WTC11 (cell line): ENCODE measurements at regions not wholly inside any gene's neighbourhood (a gene's known extent, or its start where the extent isn't known, plus 50 kb on each side); places are given as distances from the start of the nearest gene placed in this dataset.

Experiments
- ATAC-seq: fragments of 200-7000 bp; cut with Tn5 transposase; 2 replicates; pipeline ENCODE4 v1.10.0; 2021; ENCODE audit warnings: mild to moderate bottlenecking, moderate library complexity
- CTCF ChIA-PET: fragments of 300-600 bp; sonication (Branson Sonifier 250); formaldehyde crosslinking; loops from one replicate; lab custom pipeline; 2021; ENCODE audit warnings: antibody characterized with exemption; lab: Charles Lee
- POLR2A ChIA-PET: fragments of 350-600 bp; sonication (Branson Sonifier 250); formaldehyde crosslinking; loops from one replicate; lab custom pipeline; 2021; ENCODE audit warnings: antibody characterized with exemption; lab: Charles Lee
- DNase-seq: peaks from one replicate; pipeline ENCODE4 v3.0.0; 2021; ENCODE audit warnings: low spot score
- H3K27ac Mint-ChIP-seq: 2 replicates; pipeline ENCODE4 v1.8.0; 2021; ENCODE audit warnings: mixed read lengths
- H3K27me3 Mint-ChIP-seq: 2 replicates; pipeline ENCODE4 v1.8.0; 2021; ENCODE audit warnings: low read depth, mild to moderate bottlenecking, moderate library complexity, mixed read lengths
- H3K36me3 Mint-ChIP-seq: 2 replicates; pipeline ENCODE4 v1.8.0; 2021; ENCODE audit warnings: mixed read lengths
- H3K4me1 Mint-ChIP-seq: 2 replicates; pipeline ENCODE4 v1.8.0; 2022; ENCODE audit warnings: mixed read lengths
- H3K4me3 Mint-ChIP-seq: 2 replicates; pipeline ENCODE4 v1.8.0; 2021; ENCODE audit warnings: mild to moderate bottlenecking, moderate library complexity, mixed read lengths
- H3K9me3 Mint-ChIP-seq: 2 replicates; pipeline ENCODE4 v1.8.0; 2021; ENCODE audit warnings: mixed read lengths
- CBFB ChIP-seq: sonication (generic); formaldehyde crosslinking; IDR thresholded peaks from 2 replicates; pipeline ENCODE4 v1.8.1; 2022; ENCODE audit warnings: mild to moderate bottlenecking, low read depth, missing genetic modification reagents
- ESRRA ChIP-seq: sonication (generic); formaldehyde crosslinking; IDR thresholded peaks from 2 replicates; pipeline ENCODE4 v1.8.1; 2022; ENCODE audit warnings: mild to moderate bottlenecking, missing genetic modification reagents, borderline replicate concordance
- ETV6 ChIP-seq: sonication (generic); formaldehyde crosslinking; IDR thresholded peaks from 2 replicates; pipeline ENCODE4 v1.8.1; 2022; ENCODE audit warnings: mild to moderate bottlenecking, missing genetic modification reagents
- FOXP1 ChIP-seq: sonication (generic); formaldehyde crosslinking; IDR thresholded peaks from 2 replicates; pipeline ENCODE4 v1.8.0; 2022; ENCODE audit warnings: missing genetic modification reagents, mild to moderate bottlenecking, moderate library complexity, borderline replicate concordance
- GRHL2 ChIP-seq: fragments of 250-450 bp; sonication (Bioruptor Pico); IDR thresholded peaks from 2 replicates; pipeline ENCODE4 v1.8.0; 2022; ENCODE audit warnings: mild to moderate bottlenecking, moderate library complexity; ENCODE audit not compliant: insufficient replicate concordance, severe bottlenecking
- KAT7 ChIP-seq: sonication (generic); formaldehyde crosslinking; IDR thresholded peaks from 2 replicates; pipeline ENCODE4 v1.8.1; 2023; ENCODE audit warnings: missing genetic modification reagents, mild to moderate bottlenecking, borderline replicate concordance
- NFATC4 ChIP-seq: fragments of 250-450 bp; sonication (Bioruptor Pico); IDR thresholded peaks from 2 replicates; pipeline ENCODE4 v1.9.0; 2021; ENCODE audit warnings: mild to moderate bottlenecking
- NR1H2 ChIP-seq: sonication (generic); formaldehyde crosslinking; IDR thresholded peaks from 2 replicates; pipeline ENCODE4 v1.9.0; 2021; ENCODE audit warnings: mild to moderate bottlenecking, moderate library complexity, missing genetic modification reagents
- NR2C2 ChIP-seq: sonication (generic); formaldehyde crosslinking; IDR thresholded peaks from 2 replicates; pipeline ENCODE4 v1.8.0; 2022; ENCODE audit warnings: mild to moderate bottlenecking, missing genetic modification reagents
- RORB ChIP-seq: fragments of 250-450 bp; sonication (Bioruptor Pico); IDR thresholded peaks from 2 replicates; pipeline ENCODE4 v1.9.0; 2021; ENCODE audit warnings: mild to moderate bottlenecking
- SOX15 ChIP-seq: fragments of 250-450 bp; sonication (Bioruptor Pico); IDR thresholded peaks from 2 replicates; pipeline ENCODE4 v1.9.0; 2021; ENCODE audit warnings: mild to moderate bottlenecking
- ZBTB21 ChIP-seq: sonication (generic); formaldehyde crosslinking; IDR thresholded peaks from 2 replicates; pipeline ENCODE4 v1.8.1; 2023; ENCODE audit warnings: mild to moderate bottlenecking, missing genetic modification reagents, borderline replicate concordance
- ZNF138 ChIP-seq: sonication (generic); formaldehyde crosslinking; conservative IDR thresholded peaks from 2 replicates; pipeline ENCODE4 v1.8.1; 2022; ENCODE audit warnings: mild to moderate bottlenecking, moderate library complexity, missing genetic modification reagents
- ZNF416 ChIP-seq: fragments of 250-450 bp; sonication (Bioruptor Pico); IDR thresholded peaks from 2 replicates; pipeline ENCODE4 v1.9.0; 2021; ENCODE audit warnings: mild to moderate bottlenecking, inconsistent platforms
- TF ChIP-seq, protein P1 (sequence below): sonication (generic); formaldehyde crosslinking; IDR thresholded peaks from 2 replicates; pipeline ENCODE4 v1.8.1; 2022; ENCODE audit warnings: low read depth, mild to moderate bottlenecking, moderate library complexity, missing genetic modification reagents, borderline replicate concordance
- TF ChIP-seq, protein P2 (sequence below): sonication (generic); formaldehyde crosslinking; IDR thresholded peaks from 2 replicates; pipeline ENCODE4 v1.8.0; 2022; ENCODE audit warnings: missing genetic modification reagents
- TF ChIP-seq, protein P3 (sequence below): sonication (generic); formaldehyde crosslinking; IDR thresholded peaks from 2 replicates; pipeline ENCODE4 v1.8.0; 2022; ENCODE audit warnings: mild to moderate bottlenecking, missing genetic modification reagents
- TF ChIP-seq, protein P4 (sequence below): sonication (generic); formaldehyde crosslinking; IDR thresholded peaks from 2 replicates; pipeline ENCODE4 v1.8.0; 2022; ENCODE audit warnings: mild to moderate bottlenecking, missing genetic modification reagents

DNA sequence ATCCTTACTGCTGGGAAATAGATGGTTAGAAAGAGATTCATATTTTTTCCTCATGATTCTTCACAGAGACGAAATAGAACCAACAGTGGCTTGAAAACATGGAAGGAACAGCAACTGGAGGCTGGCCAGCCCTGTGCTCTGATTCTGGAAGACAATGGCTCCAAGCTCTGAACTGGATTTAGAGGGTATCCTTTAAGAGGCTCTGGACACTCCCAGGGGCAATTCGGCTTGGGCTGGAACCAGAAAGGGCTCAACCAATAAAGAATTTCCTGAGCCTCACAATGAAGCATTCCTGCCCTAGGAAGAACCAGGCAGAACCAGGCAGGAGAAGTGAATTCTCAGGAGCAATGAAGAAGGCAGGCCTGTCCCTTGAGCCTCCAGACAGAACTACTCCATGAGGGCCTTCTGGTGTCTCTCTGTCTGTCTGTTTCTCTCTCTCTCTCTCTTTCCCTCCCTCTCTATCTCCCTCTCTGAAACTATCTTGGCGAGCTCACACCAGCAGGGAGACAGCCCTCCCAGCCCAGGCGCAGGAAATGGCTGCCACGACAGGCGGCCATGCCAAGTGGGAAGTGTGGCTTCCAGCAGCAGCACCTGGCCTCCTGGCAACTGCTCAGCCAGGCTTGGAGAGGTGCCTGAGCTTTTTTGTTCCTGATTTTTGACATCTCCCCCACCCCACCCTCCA is 93.3 kb downstream of the RCN1 start (continued):
- no peak for TF ChIP-seq ESRRA
- TF ChIP-seq ZNF416 (CRISPR knock-in tag) = no peak
- no peak for TF ChIP-seq FOXP1 (CRISPR knock-in tag)
- TF ChIP-seq, protein P1, sequence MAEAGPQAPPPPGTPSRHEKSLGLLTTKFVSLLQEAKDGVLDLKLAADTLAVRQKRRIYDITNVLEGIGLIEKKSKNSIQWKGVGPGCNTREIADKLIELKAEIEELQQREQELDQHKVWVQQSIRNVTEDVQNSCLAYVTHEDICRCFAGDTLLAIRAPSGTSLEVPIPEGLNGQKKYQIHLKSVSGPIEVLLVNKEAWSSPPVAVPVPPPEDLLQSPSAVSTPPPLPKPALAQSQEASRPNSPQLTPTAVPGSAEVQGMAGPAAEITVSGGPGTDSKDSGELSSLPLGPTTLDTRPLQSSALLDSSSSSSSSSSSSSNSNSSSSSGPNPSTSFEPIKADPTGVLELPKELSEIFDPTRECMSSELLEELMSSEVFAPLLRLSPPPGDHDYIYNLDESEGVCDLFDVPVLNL = no peak
- TF ChIP-seq, protein P2, sequence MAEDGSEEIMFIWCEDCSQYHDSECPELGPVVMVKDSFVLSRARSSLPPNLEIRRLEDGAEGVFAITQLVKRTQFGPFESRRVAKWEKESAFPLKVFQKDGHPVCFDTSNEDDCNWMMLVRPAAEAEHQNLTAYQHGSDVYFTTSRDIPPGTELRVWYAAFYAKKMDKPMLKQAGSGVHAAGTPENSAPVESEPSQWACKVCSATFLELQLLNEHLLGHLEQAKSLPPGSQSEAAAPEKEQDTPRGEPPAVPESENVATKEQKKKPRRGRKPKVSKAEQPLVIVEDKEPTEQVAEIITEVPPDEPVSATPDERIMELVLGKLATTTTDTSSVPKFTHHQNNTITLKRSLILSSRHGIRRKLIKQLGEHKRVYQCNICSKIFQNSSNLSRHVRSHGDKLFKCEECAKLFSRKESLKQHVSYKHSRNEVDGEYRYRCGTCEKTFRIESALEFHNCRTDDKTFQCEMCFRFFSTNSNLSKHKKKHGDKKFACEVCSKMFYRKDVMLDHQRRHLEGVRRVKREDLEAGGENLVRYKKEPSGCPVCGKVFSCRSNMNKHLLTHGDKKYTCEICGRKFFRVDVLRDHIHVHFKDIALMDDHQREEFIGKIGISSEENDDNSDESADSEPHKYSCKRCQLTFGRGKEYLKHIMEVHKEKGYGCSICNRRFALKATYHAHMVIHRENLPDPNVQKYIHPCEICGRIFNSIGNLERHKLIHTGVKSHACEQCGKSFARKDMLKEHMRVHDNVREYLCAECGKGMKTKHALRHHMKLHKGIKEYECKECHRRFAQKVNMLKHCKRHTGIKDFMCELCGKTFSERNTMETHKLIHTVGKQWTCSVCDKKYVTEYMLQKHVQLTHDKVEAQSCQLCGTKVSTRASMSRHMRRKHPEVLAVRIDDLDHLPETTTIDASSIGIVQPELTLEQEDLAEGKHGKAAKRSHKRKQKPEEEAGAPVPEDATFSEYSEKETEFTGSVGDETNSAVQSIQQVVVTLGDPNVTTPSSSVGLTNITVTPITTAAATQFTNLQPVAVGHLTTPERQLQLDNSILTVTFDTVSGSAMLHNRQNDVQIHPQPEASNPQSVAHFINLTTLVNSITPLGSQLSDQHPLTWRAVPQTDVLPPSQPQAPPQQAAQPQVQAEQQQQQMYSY (CRISPR knock-in tag) = no peak

DNA sequence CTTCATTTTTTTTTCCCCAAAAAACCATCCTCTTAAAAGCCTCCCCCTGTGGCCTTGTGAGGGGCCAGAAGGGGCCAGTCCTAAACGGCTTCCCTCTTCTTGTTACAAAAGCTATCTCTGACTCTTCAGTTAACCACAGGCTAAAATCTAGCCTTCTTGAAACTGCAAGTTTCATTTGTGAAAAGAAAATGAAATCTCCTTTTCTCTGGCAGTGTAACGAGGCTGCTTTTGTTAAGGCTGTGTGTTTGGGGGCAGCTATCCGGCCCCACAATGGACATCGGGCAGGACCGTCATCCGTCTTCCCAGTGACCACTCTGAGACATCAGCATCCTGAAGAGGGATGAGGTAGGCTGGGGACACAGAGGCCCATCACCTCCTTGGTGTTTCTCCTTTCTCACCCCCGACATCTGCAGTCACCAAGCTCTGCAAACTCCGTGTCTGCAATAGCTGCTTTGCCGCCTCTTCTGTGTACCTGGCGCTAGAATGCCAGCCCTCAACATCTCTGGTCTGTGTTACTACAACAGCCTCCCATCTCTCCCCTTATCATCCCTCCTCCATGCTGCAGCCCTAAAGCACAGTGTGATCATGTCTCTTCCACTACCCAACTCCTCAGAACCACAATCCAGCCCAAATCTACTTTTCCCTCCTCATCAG is 94.0 kb downstream of the RCN1 start:
- Mint-ChIP-seq H3K4me3 (no peak overlapping the region), H3K4me1 (peaks cover 4% of the 10 kb centered on the region; the same call in 1 of the 2 replicates), H3K27me3 (no peaks in the 10 kb centered on the region; the same call in 1 of the 2 replicates), H3K36me3 (no peaks in the 10 kb centered on the region), H3K9me3 (no peaks in the 10 kb centered on the region), H3K27ac (no peak overlapping the region)
- no peak for TF ChIP-seq ZBTB21 (CRISPR knock-in tag)
- TF ChIP-seq CBFB (CRISPR knock-in tag) = no peak
- ATAC-seq (no peak), DNase-seq (no peak)
- POLR2A ChIA-PET = no interaction called here
- CTCF ChIA-PET = interaction anchor here (2.9 kb wide), 1 partner anchor 9 kb away, joined by 13 read pairs; no protein-coding TSS in a partner anchor

DNA sequence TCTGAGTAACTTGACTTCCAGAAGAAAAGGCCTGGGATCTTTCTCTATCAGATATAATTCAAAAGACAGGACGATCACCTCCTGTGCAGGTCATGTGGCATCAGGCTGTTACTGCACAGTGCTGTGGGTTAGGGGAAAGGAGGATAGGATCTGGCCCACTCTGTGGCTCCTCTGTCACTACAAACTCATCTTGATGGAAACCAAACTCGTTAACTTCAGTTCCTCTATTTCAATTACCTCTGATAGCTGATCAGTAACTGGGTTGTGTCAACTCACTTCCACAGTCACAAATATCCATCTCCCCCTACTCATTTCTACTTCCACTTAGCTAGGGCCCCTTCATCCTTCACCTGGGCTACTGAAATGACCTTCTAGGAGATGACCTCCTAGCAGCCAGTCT is 95.2 kb downstream of the RCN1 start:
- no peaks in the 10 kb centered on the region; the same call in 1 of the 2 replicates for H3K27me3 Mint-ChIP-seq
- DNase-seq (no peak), ATAC-seq (no peak)
- TF ChIP-seq KAT7 (no peak), ZNF416 (CRISPR knock-in tag) (no peak), NR2C2 (CRISPR knock-in tag) (no peak), ZNF138 (CRISPR knock-in tag) (no peak), RORB (CRISPR knock-in tag) (no peak), NFATC4 (CRISPR knock-in tag) (no peak), GRHL2 (CRISPR knock-in tag) (no peak), ETV6 (CRISPR knock-in tag) (no peak), NR1H2 (CRISPR knock-in tag) (no peak), SOX15 (no peak)
- TF ChIP-seq, protein P3, sequence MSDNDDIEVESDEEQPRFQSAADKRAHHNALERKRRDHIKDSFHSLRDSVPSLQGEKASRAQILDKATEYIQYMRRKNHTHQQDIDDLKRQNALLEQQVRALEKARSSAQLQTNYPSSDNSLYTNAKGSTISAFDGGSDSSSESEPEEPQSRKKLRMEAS = no peak
- TF ChIP-seq, protein P2 (CRISPR knock-in tag) = no peak
- TF ChIP-seq, protein P4, sequence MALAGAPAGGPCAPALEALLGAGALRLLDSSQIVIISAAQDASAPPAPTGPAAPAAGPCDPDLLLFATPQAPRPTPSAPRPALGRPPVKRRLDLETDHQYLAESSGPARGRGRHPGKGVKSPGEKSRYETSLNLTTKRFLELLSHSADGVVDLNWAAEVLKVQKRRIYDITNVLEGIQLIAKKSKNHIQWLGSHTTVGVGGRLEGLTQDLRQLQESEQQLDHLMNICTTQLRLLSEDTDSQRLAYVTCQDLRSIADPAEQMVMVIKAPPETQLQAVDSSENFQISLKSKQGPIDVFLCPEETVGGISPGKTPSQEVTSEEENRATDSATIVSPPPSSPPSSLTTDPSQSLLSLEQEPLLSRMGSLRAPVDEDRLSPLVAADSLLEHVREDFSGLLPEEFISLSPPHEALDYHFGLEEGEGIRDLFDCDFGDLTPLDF = no peak
- H3K4me1 Mint-ChIP-seq = peaks cover 4% of the 10 kb centered on the region; the same call in 1 of the 2 replicates
- H3K4me3 Mint-ChIP-seq = no peak overlapping the region
- H3K36me3 Mint-ChIP-seq = no peaks in the 10 kb centered on the region
- ChIA-PET POLR2A (no interaction called here), CTCF (interaction anchor here (2.9 kb wide), 1 partner anchor 10 kb away, joined by 13 read pairs; no protein-coding TSS in a partner anchor)
- no peaks in the 10 kb centered on the region for H3K9me3 Mint-ChIP-seq
- H3K27ac Mint-ChIP-seq = no peak overlapping the region
